Posterior vena cava (tissue), 2 donors: ENCODE measurements at regions not wholly inside any gene's neighbourhood (a gene's known extent, or its start where the extent isn't known, plus 50 kb on each side); places are given as distances from the start of the nearest gene placed in this dataset.

Experiments used
- DNase-seq: peaks from one replicate; pipeline ENCODE4 v3.0.0-alpha.2; 2020; ENCODE audit warnings: low spot score
- intact Hi-C, 2 donors: fragments of 100-400 bp; cut with DNase I; formaldehyde crosslinking; loops; one replicate each; pipeline versions ENCODE4 v1.14.1 to v1.14.2; 2022 to 2023
- donor health status: DM: yes; HTN: yes; CAD: no.
- donor health status: DM: yes; HTN: yes; CAD: no.

DNA sequence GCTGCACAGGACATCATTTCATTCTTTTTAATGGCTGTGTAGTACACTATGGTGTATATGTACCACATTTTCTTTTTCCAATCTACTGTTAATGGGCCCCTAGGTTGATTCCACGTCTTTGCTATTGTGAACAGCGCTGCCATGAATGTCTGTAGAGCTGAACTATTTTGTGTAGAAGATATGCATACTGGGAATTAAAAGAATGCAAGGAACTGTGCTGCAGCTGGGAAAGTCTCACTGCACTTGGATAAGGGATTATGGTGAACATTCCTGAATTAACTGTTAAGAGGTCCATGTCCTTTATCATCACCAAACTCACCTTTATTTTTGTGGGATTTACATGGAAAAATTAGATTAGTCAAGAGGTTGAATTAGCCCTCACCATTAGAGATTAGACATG is 224.7 kb downstream of the SNX19 start:
- no peak for DNase-seq
- intact Hi-C loops: no loop called here

DNA sequence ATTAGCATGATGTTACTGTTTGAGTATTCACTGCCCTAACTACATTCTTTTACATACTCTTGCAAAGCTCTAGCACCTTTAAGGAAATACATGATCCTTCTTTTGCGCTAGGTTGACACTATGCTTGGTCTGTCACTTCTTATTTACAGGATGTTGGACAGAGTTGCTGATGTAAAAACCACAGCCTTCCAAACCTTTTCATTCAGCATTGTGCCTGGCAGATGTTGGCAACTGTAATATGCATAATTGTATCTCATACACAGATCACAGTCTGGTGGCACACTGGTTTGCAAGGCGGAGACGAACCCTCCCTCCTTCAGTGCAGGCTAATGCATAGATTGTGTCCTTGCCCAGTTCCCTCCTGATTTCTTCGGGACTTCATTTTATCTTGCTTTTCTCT is 224.1 kb downstream of the SNX19 start:
- no peak for DNase-seq
- intact Hi-C loops: no loop called here

DNA sequence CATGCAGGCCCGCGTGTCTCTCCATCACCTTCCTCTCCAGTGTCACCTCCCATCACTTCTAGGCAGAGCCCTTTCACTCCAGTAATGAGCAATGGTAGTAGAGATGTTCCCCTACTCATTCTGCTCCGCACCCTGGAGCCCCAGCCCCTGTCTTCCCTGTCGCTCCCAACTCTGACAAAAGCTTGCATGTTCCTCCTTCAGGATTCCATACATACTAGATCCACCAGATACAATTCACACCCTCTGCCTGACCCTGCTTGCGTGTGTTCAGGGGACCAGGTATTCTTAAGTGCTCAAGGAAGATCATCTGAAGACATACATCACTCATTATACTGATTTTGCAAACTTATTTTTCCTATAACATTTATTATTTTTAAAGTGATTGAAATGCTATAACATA is 222.7 kb downstream of the SNX19 start:
- intact Hi-C loops: no loop called here
- DNase-seq: no peak

DNA sequence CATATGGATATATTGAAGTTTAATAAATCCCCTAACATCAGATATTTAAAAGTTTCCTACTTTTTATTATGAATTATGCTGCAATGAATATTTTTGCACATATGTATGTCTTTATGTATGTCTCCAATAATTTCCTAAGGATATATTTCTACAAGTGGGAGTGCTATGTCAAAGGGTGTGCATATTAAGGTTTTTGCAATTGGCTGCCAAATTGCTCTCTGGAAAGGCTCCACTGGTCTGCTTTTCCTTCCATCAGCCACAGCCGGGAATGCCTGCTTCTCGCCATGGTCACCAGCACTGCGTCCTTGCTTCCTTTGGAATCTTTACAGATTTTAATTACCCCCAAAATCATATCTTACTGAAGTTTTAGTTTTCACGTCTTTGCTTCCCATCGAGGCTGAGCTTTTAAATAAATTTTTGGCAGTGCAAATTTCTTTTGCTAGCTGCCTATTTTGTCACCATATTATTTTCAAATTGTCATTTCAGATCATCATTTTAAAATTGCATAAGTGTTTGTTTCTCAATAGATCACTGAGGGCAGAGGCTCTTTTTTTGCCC is 221.7 kb downstream of the SNX19 start:
- intact Hi-C loops: no loop called here
- no peak for DNase-seq

DNA sequence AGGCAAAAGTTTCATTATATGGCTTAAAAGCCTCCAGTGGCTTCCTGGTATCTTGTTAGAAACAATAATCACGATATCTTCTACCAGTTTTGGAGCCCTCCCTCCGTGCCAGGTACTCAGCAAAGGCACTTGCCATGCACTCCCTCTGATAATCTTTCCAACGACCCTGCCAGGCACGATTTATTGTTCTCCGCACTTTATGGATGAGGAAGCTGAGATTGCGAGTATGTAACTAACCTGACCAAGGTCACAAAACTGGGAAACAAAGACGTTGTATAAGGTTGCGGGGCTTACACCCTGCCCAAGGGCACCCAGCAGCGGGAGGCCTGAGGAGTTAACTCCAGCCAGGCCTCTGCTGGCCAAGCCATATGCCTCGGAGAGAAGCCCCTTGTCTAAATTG is 218.1 kb downstream of the SNX19 start:
- intact Hi-C loops: no loop called here
- DNase-seq: no peak

DNA sequence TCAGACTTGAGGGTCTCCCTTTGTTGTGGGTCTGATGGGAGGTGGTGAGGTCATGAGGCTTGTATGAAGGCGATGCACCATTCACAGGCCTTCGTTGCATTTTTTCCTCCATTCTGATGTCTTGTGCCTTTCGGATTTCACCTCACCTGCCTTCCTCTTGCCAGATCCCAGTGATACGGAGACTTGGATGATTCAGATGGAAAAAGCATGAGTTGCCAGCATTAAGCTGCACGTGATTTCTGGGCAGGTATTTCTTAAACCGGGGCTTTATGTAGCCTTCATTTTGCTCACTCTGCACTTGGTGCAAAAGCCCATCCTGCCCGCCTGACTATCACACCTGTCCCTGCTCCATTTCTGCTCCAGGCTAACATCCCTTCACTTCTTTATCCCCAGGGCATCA is 216.7 kb downstream of the SNX19 start:
- intact Hi-C loops: no loop called here
- DNase-seq: no peak

DNA sequence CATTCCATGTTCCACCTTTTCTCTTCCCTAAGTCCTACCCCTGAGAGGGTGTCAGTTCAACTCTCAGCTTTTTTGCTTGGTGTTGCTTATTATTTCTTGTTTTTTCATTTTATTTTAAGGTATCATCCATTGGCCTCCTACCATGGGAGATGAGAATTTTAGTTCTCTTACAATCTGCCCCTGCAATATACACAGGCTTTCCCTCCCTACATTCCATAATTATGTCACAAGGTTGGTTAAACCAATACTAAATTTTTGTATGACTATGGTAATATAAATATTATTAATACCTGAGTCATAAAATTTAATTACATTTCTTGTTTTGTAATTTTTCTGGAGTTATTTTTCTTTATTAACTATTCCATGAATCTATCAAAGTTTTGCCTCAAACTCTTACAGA is 216.2 kb downstream of the SNX19 start:
- DNase-seq: no peak
- intact Hi-C loops: no loop called here

DNA sequence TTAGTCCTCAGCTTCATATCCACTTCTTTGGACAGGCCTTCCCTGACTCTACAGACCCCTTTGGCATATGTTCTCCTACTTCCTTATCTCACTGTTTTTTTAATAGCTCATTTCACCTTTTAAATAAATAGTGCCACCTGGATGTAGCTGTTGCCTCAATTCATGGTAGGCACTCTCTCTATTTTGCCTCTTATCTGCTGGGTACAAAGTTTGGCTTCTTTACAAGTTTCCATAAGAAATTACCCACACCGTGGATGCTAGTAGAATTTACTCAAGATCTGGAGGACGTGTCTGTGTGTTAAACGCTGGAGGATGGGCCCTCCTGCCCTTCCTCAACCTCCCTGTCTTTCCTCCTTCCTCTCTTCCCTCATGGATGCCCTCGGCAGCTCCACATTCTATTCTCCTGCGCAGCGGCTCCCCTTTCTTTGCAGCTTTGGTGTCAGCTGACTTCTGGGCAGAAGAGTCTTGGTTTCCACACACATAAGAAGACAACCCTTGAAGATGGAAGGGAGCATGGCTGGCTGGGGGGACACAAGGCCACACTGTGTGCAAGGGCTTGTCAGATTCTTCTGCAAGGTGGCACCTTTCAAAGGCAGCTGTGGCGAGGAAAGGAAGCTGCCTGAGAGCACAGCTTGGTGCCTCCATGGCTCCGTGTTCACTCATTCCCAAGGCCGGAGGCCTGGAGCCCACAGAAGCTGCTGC is 212.6 kb downstream of the SNX19 start:
- no peak for DNase-seq
- intact Hi-C loops: no loop called here

DNA sequence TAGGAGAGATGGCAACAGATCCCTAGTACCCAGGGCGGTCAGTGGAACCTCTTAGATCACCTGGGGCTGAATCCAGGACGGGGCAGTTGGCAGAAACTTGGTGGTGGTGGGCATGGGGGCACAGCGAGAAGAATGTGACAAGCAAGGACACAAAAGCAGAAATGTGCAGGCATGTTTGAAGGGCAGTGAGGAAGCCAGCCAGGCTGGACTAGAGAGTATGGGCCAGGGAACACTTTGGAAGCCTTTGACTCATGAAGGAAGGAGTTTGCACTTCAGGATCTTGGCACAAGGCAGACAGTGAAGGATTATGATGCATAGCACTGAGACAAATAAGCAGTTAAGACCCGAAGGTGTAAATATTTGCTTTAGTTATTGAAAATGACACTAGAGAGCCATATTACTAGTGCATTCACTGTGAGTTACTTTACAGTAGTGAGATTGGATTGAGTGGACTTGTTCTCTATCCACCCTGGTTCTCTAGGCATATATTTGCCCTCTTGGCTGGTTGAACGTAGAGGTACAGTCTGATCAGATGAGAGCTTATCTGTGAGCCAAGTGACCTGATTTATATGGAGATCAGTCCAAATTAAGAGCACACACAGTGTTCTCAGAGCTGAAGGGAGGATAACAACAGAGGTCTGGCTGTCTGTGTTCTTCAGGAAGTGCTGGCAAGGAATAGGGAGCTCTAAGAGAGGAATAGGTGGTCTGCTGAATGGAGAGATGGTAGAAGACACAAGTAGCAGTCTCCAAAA is 210.4 kb downstream of the SNX19 start:
- intact Hi-C loops: no loop called here
- no peak for DNase-seq

DNA sequence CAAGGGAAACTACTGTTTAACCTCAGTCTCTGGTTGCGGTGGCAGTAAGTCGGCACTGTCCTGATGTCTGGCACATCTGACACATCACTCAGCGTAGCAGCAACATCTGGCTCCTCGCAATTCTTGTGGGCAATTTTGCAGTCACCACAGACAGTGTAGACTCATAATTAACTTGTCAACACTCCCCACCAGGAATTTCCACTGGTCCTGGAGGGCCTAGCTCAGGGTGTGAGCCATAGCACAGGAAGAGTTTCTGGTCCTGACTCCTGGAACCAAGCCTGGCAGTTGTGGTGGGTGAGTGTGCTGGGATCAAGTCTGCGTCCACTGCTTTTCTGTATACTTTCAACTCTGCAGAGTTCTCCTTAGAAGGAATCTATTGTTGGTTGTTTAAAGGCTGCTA is 209.7 kb downstream of the SNX19 start:
- DNase-seq: no peak
- intact Hi-C loops: no loop called here

DNA sequence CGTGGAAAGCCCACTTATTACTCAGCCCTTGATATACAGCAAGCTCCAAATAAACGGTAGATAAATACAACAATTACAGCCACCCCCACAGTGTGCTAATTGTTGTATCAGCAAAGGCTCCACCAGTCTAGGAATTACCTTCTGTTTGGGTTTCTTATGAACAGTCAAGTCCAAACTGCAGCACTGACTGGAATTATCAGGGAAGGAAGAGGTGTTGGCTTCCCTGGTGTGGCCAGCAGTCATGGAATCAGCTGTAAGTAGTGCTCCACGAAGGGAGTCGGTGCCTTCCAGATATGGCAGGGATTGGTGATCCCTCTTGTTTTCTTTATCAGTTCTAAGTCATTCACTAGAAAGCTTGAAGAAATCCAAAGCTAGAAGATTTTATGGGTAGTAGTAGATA is 209.1 kb downstream of the SNX19 start:
- intact Hi-C loops: no loop called here
- DNase-seq: no peak

DNA sequence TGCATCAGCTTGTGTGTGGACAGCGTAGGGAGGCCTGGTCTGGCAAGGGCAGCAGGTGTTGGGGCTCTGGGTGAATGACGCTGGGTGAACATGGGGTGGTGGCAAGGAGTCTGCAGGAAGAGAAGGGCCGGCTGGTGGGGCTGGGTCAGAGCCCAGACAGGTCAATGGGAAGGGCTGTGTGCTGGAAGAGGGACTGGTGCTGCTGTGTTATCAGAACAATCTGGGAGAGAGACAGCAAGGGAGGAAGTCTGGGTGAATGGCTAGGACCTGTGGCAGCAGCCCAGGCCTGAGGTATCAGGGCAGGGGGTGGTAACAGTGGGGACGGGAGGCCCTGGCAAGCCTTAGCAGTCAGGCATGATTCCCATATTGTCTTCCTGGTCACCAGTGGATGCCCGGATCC is 206.7 kb downstream of the SNX19 start:
- no peak for DNase-seq
- intact Hi-C loops: no loop called here

DNA sequence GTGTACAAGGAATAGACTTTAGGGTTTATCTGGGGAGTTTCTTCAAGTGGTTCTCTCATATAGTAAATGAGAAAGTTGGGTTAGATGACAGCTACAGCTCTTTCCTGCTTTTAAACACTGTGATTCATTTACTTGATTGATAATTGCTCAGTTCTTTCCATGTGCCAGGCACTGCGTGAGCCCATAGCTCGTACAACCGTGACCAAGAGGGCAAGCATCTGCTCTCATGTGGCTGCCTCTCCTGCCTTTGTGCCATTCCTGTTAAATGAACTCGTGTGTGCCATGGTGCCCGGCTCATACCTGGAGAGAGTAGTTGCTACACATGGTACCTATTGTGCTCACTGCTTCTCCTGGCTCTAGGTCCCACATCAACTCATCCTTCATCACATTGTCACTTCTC is 206.3 kb downstream of the SNX19 start:
- no peak for DNase-seq
- intact Hi-C loops: no loop called here

DNA sequence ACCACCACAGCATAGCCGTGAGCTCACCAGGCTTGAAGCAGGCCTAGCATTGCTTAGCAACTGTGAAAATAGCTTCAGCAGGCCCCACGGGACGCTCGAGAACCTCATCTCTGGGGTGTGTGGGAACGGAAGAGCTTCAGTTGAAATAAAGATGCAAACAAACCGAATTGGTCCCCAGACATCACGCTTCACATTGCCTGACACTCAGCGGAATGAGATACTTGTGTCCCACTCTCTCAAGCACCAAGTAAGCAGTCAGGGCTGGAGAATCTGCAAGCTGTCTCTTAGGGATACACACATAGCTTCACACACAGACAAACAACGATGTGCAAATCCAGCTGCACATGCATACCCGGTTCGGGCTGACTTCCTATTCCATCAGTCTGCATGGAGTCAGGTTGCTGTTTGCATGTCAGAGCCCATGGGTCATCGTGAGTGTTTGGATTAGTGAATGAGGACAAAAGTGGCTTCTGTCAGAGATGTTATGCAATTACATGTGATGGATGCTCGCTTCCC is 205.7 kb downstream of the SNX19 start:
- DNase-seq: no peak
- intact Hi-C loops: no loop called here

DNA sequence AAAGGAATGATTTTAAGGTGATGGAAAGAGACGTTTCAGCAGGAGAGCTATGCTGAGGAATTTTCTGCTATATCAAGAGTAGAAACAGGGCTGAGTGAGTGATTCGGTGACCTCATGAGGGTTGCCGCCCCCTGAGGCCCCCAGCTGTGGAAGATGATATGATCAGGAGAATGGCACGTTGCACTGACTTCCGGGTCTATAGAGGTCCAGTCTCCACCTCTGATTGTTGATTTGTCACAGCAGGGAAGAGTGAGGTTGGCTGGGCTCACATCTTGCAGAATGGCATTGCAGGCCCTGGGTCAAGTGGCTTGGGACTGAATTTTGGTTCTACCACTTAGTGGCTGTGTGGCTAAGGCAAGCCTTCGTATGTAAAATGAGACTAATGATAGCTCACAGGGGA is 205.1 kb downstream of the SNX19 start:
- intact Hi-C loops: no loop called here
- DNase-seq: no peak

DNA sequence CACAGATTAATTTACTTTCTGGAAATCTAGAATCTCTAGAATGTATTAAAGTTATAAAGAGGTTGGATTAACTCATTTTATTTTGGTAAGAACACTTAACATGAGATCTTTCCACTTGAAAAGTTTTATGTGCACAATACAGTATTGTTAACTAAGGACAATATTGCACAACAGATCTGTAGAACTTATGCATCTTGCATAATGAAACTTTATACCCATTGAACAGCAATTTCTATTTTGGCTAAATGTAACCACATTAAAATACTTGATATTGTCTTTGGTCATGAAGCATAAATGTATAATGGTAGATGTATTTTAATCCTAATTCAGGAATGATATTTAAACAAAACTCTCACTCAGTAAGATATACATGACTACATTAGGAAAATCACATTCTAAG is 203.8 kb downstream of the SNX19 start:
- DNase-seq: no peak
- intact Hi-C loops: no loop called here

DNA sequence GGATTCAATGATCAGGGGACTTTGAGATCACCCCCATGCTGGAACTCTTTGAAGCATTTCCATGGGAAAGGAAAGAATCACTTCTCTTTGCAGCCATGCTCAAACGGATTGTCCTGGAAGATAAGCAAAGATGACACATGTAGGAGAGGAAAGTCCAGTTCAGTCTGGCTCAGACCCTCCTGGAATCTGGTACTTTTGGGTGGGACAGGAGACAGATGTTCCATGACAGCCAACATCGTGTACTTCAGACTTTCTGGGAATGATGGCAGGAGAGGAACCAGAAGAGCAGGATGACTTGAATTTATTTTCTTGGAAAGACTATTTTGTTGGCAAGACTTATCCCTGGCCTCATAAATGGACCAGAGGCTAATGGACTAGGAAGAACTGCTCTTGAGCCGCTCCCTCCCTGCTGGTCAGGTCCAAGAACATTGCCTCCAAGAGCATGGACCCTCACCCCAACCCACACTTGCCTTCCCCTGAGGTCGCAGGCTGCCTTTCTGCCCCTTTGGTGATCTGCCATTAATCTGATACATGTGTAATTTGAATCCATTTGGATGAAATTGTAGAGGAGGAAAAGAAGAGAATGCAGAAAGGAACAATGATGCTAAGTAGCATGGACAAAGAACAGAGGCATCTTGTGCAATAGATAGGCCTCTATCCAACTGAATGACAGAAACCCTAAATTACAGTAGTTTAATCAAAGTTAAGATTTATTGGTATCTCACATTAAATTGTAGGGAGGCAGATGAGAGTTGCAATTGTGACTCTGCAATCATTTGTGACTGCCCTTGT is 201.0 kb downstream of the SNX19 start:
- intact Hi-C loops: no loop called here
- no peak for DNase-seq

DNA sequence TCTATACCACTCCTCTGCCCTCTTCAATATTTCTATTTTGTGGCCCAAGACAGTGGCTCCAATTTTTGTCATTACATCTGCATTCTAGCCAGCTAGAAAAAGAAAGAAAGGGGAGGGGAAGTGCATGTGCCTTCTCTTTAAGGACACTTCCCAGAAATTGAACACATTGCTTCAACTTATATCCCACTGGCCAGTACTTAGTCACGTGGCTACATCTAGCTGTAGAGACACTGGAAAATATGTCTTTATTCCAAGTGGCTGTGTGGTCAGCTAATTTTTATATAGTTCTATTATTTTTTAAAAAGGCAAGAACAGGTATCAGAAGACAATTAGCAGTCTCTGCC is 200.4 kb downstream of the SNX19 start:
- no peak for DNase-seq
- intact Hi-C loops: no loop called here

DNA sequence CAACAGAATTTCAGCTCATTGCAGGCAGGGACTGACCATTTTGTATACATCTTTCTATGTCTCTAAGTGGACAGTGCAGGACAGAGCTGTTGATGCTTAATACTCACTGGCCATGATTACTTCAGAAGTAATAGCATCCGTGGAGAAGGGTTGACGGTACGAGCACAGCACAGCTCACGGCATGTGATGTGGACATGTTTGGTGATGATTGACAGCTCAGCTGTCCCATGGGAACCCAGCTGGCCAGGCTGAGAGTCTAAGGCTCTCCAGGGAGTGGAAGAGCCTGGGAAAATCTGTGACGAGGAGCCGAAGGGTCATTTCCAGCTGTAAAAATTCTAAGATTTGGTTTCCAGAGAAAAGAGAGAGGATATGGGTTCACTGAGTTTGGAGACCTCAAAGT is 198.2 kb downstream of the SNX19 start:
- intact Hi-C loops: no loop called here
- no peak for DNase-seq

DNA sequence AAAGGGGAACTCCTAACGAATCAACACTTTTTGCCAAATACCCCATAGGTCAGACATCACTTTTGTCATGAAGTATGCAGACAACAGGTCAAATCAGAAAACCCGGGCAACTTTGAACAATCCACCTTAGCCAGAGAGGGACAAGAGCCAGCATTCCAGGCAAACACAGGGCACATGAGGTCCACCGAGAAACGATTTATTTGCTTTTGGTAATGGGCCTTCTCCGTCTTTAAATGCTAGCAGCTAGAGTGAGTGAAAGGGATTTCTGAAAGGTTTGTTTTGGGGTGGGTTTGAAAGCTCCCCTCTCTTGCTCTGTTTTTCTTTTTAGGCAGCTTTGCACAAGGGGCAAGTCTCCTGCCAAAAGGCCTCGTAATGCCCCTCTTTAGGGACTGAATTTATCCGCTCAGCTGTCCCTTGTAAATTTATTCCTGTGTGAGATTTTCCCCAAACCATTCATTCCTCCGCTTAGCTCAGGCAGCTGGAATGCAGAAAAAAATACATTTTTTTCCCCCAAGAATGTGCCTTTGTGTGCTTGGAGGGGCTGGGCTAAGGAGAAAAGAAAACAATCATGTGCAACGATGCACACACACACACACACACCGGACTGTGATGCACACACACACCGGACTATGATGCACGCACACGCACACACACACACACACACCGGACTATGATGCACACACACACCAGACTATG is 196.9 kb downstream of the SNX19 start:
- no peak for DNase-seq
- intact Hi-C loops: no loop called here
